Testis (tissue), 2 donors: ENCODE measurements at regions not wholly inside any gene's neighbourhood (a gene's known extent, or its start where the extent isn't known, plus 50 kb on each side); places are given as distances from the start of the nearest gene placed in this dataset.
A peak's percentile ranks its signal among the peaks of the same experiment; 100 is the strongest.

Source experiments
- DNase-seq: peaks from one replicate; pipeline ENCODE4 v3.0.0-alpha.2; 2019
- H3K27ac ChIP-seq, 2 donors: fragments of 200-600 bp; sonication (generic); one replicate each; pipeline ENCODE4 v1.5.1; 2019
- H3K27me3 ChIP-seq: fragments of 200-600 bp; sonication (generic); one replicate; pipeline ENCODE4 v1.5.1; 2019
- H3K36me3 ChIP-seq: fragments of 200-600 bp; sonication (generic); one replicate; pipeline ENCODE4 v1.5.1; 2017; ENCODE audit warnings: low read depth; ENCODE audit errors: missing control alignments
- H3K4me1 ChIP-seq: fragments of 200-600 bp; sonication (generic); one replicate; pipeline ENCODE4 v1.5.1; 2019
- H3K4me3 ChIP-seq, 2 donors: fragments of 200-600 bp; sonication (generic); one replicate each; pipeline ENCODE4 v1.5.1; 2017 to 2019
- H3K9me3 ChIP-seq: fragments of 200-600 bp; sonication (generic); one replicate; pipeline ENCODE4 v1.5.1; 2017
- POLR2A ChIP-seq: fragments of 450-650 bp; IDR thresholded peaks from one replicate; pipeline ENCODE4 v1.6.1; 2017; ENCODE audit warnings: antibody characterized with exemption, mild to moderate bottlenecking, moderate library complexity
- WGBS, 2 donors: methylation state at CpG; one replicate each; pipeline ENCODE4 v1.1.5; 2018; 5-methylcytosine and 5-hydroxymethylcytosine counted together
- intact Hi-C: fragments of 100-400 bp; cut with DNase I; formaldehyde crosslinking; loops from one replicate; pipeline ENCODE4 v1.15.1; 2023; ENCODE audit warnings: low total_unique reads
- TF ChIP-seq, protein P1 (sequence below), 3 experiments: fragments of 450-650 bp in 2 of 3; fragments of 200-600 bp in 1 of 3; sonication (generic) in 1 of 3; IDR thresholded peaks; one replicate each; pipeline ENCODE4 v1.5.1; 2016 to 2019; ENCODE audit warnings: antibody characterized with exemption in 3 of 3, mild to moderate bottlenecking in 2 of 3, moderate library complexity in 1 of 3

DNA sequence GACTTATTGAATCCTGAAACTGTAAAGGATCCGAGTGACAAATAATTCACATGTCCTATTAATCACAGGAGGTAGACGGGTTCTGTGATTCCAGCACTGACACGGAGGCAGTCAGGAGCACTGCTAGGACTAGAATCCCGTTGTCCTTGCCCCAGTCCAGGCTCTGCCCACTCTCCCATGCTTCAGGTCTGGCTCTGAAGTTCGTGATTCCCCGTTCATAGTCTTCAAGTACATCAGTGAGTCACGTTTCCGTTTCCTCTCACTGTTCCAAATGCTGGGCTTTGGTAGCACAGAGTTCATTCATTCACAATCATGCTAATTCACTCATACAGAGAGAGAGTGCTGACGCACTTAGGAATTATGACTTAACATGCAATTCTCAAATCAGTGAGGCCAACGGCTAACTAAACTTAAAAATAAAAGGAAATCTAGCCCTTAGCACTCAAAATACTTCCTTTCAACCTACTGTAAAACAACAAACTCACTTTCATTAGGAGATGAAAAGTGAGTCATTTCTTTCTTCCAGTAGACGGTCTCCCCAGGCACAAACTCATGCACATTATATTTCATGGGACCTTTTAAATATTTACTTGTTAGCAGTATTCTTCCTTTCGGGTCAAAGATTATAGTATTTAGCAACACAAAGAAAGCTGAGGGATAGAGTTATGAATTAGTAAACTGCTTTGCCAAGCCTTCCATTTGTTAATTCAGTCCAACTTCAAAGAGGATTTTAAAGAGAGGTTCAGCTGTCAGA is 94.0 kb upstream of the NHSL1 start:
- no peaks in the 10 kb centered on the region for H3K27me3 ChIP-seq
- no peaks in the 10 kb centered on the region for H3K9me3 ChIP-seq
- H3K4me3 ChIP-seq: no peak overlapping the region
- intact Hi-C loops: no loop called here
- H3K4me1 ChIP-seq: no peaks in the 10 kb centered on the region
- peak; percentile 18 for DNase-seq
- 37 to 39% methylated on average over 12 of the region's 12 CpGs for WGBS, 2 donors
- H3K27ac ChIP-seq: no peak overlapping the region
- TF ChIP-seq, protein P1, sequence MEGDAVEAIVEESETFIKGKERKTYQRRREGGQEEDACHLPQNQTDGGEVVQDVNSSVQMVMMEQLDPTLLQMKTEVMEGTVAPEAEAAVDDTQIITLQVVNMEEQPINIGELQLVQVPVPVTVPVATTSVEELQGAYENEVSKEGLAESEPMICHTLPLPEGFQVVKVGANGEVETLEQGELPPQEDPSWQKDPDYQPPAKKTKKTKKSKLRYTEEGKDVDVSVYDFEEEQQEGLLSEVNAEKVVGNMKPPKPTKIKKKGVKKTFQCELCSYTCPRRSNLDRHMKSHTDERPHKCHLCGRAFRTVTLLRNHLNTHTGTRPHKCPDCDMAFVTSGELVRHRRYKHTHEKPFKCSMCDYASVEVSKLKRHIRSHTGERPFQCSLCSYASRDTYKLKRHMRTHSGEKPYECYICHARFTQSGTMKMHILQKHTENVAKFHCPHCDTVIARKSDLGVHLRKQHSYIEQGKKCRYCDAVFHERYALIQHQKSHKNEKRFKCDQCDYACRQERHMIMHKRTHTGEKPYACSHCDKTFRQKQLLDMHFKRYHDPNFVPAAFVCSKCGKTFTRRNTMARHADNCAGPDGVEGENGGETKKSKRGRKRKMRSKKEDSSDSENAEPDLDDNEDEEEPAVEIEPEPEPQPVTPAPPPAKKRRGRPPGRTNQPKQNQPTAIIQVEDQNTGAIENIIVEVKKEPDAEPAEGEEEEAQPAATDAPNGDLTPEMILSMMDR (IDR thresholded peaks at IDR 0.05): no peak
- no peak for TF ChIP-seq POLR2A
- no peaks in the 10 kb centered on the region for H3K36me3 ChIP-seq

DNA sequence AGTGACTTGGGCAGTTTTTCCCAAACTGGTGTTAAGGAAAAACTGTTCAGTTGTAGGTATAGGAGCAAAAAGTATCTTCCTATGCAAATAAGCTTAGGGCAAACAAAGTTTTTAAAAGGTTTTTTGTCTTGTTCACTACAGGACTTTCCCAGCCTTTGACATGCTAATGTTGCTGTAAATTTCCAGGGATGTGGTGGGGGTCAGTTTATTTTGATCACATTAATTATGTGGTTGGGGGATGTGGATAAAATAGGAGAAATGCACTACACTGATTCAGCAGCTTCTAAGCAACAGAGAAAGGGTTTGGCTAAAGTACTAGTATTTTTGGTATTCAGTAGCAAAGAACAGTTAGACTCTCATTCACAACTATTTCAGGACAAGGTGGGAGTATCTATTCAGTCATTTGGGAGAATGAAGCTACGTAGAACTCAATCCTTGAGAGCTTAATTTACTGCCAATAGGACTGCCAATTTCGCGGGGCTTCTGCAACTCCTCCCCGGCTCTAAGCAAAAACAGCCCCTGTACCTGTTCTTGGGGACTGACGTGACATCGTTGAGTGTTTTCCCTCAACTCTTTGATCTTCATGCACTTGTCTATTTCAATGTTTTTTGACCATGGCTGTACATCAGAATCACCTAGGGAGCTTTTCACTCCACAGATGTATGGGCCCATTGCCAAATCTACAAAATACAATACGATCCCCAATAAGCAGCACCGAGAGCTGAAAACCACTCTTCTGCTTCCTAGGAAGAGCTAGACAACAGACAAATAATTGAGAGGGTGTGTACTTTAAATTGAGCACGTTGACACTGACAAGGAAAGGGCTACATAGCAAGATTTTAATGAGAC is 94.8 kb upstream of the NHSL1 start:
- Histone ChIP-seq H3K27ac (no peak overlapping the region), H3K4me3 (no peak overlapping the region), H3K36me3 (no peaks in the 10 kb centered on the region), H3K27me3 (no peaks in the 10 kb centered on the region), H3K9me3 (no peaks in the 10 kb centered on the region), H3K4me1 (no peaks in the 10 kb centered on the region)
- 75 to 76% methylated on average over 9 of the region's 9 CpGs for WGBS, 2 donors
- intact Hi-C loops: no loop called here
- no peak for DNase-seq
- no peak for TF ChIP-seq POLR2A
- TF ChIP-seq, protein P1 (IDR thresholded peaks at IDR 0.05): no peak

DNA sequence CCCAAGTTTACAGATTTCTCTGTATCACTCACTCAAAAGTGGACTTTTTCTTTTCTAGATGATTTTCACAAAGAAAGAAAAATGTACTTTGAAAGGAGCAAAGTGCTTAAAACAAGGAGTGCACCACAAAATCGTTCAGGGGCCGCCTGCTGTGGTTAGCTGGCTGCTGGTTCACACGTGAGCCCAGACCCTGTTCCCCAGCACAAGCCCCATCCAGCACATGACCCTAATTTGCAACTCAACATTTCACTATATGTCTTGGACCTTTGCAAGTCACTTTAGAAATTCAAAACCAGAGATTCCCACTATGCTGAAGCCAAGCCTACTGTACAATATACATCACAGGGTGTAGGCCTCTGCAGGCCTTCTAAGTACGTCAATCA is 95.5 kb upstream of the NHSL1 start:
- no peak for DNase-seq
- no peaks in the 10 kb centered on the region for H3K4me1 ChIP-seq
- WGBS, 2 donors: 76 to 90% methylated on average over 4 of the region's 4 CpGs
- H3K27ac ChIP-seq: no peak overlapping the region
- no peaks in the 10 kb centered on the region for H3K9me3 ChIP-seq
- H3K27me3 ChIP-seq: no peaks in the 10 kb centered on the region
- intact Hi-C loops: no loop called here
- no peaks in the 10 kb centered on the region for H3K36me3 ChIP-seq
- no peak overlapping the region for H3K4me3 ChIP-seq
- no peak for TF ChIP-seq POLR2A

DNA sequence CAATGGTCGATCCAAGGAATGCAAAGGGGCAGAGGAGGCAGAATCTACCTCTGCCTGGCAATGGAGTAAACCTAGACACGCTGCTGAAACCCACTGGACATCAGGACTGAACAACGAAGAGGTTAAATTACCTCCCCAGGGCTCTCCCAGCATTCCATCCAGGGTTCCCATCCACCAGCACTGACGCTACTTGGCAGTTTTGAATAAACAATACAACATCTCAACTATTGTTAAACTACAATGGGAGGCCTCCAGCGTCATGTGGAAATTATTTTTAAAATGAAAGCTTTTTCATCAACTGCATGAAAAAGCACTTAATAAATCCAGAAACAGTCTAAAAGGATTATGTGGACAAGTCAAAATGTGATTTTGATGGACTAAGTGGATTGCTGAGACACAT is 96.8 kb upstream of the NHSL1 start:
- TF ChIP-seq, protein P1 (IDR thresholded peaks at IDR 0.05): no peak
- TF ChIP-seq POLR2A: no peak
- no peak overlapping the region for H3K4me3 ChIP-seq
- no peaks in the 10 kb centered on the region for H3K9me3 ChIP-seq
- H3K4me1 ChIP-seq: no peaks in the 10 kb centered on the region
- H3K27me3 ChIP-seq: no peaks in the 10 kb centered on the region
- no peak overlapping the region for H3K27ac ChIP-seq
- intact Hi-C loops: no loop called here
- DNase-seq: no peak
- H3K36me3 ChIP-seq: no peaks in the 10 kb centered on the region
- 86 to 91% methylated on average over 5 of the region's 5 CpGs for WGBS, 2 donors

DNA sequence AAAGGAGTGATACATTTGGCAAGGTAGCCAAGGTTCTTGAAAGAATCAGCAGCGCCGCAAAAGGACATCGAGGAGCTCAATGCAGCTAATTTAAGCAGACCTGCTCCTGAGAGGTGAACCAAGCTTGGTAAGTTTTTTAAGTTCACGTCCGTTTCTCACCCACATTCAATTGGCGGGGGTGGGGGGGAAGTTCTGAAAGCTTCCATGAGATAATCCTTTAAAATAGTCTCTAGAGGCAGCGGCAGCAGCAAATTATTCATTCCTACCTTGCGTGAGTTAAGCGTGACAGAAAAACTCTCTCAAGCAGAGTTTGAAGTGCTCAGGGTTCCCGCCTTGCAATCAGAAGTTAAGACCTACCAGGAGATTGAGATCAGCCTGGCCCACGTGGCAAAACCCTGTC is 97.3 kb upstream of the NHSL1 start:
- DNase-seq: no peak
- Histone ChIP-seq H3K4me3 (no peak overlapping the region), H3K27me3 (no peaks in the 10 kb centered on the region), H3K27ac (no peak overlapping the region), H3K9me3 (no peaks in the 10 kb centered on the region), H3K36me3 (no peaks in the 10 kb centered on the region), H3K4me1 (no peaks in the 10 kb centered on the region)
- TF ChIP-seq, protein P1 (IDR thresholded peaks at IDR 0.05): no peak
- no peak for TF ChIP-seq POLR2A
- WGBS, 2 donors: 85 to 91% methylated on average over 11 of the region's 11 CpGs
- intact Hi-C loops: no loop called here
